Small intestine (tissue), 7 donors: ENCODE measurements at regions not wholly inside any gene's neighbourhood (a gene's known extent, or its start where the extent isn't known, plus 50 kb on each side); places are given as distances from the start of the nearest gene placed in this dataset.
A peak's percentile ranks its signal among the peaks of the same experiment; 100 is the strongest.
"Not testable (repeated sequence)": the region's sequence is repeated elsewhere in the genome, so short reads cannot be mapped to it uniquely, and the experiment has no call there.

Experiments used
- DNase-seq, 2 donors: peaks; one replicate each; pipeline versions ENCODE4 v3.0.0 to v3.0.0-alpha.2; 2013
- FAIRE-seq: peaks from 2 replicates; lab custom pipeline; 2012; peaks lifted over from hg19 to GRCh38; lab: Jason Lieb, UNC
- H3K27ac ChIP-seq, 3 donors: one replicate each; pipeline ENCODE4 v1.5.1; 2013; ENCODE audit warnings: low read length in 2 of 3, mild to moderate bottlenecking in 2 of 3, control low read depth in 1 of 3, inconsistent platforms in 1 of 3, low read depth in 1 of 3, moderate library complexity in 1 of 3
- H3K27me3 ChIP-seq, 3 donors: one replicate each; pipeline ENCODE4 v1.6.1; 2013; ENCODE audit warnings: low read length in 3 of 3, inconsistent platforms in 1 of 3; ENCODE audit not compliant: control insufficient read depth in 3 of 3, insufficient read depth in 3 of 3
- H3K36me3 ChIP-seq, 3 donors: one replicate each; pipeline ENCODE4 v1.6.1; 2013; ENCODE audit warnings: low read length in 3 of 3, inconsistent platforms in 1 of 3, low read depth in 1 of 3, mild to moderate bottlenecking in 1 of 3, moderate library complexity in 1 of 3; ENCODE audit not compliant: control insufficient read depth in 3 of 3, insufficient read depth in 2 of 3
- H3K4me1 ChIP-seq, 3 donors: one replicate each; pipeline ENCODE4 v1.6.1; 2013; ENCODE audit warnings: low read length in 2 of 3, inconsistent platforms in 1 of 3, low read depth in 1 of 3, mild to moderate bottlenecking in 1 of 3, moderate library complexity in 1 of 3; ENCODE audit not compliant: control insufficient read depth in 3 of 3, insufficient read depth in 2 of 3
- H3K4me3 ChIP-seq, 3 donors: one replicate each; pipeline ENCODE4 v1.5.1; 2013; ENCODE audit warnings: low read length in 3 of 3, control low read depth in 1 of 3, inconsistent platforms in 1 of 3, low read depth in 1 of 3, mild to moderate bottlenecking in 1 of 3, moderate library complexity in 1 of 3
- H3K9me3 ChIP-seq, 2 donors: one replicate each; pipeline ENCODE4 v1.6.1; 2013; ENCODE audit warnings: low read depth in 1 of 2, low read length in 1 of 2; ENCODE audit not compliant: control insufficient read depth in 2 of 2, insufficient read depth in 1 of 2
- WGBS, 3 donors: extraction: QIAGEN DNeasy Blood & Tissue Kit; methylation state at CpG; one replicate each; pipeline ENCODE4 v1.1.7; 2013; 5-methylcytosine and 5-hydroxymethylcytosine counted together
- donor health status: healthy with polysubstance abuse.
- donor health status: control.
- donor health status: control.
- donor health status: Bipolar disorder and iron deficiency.
- donor health status: healthy.

DNA sequence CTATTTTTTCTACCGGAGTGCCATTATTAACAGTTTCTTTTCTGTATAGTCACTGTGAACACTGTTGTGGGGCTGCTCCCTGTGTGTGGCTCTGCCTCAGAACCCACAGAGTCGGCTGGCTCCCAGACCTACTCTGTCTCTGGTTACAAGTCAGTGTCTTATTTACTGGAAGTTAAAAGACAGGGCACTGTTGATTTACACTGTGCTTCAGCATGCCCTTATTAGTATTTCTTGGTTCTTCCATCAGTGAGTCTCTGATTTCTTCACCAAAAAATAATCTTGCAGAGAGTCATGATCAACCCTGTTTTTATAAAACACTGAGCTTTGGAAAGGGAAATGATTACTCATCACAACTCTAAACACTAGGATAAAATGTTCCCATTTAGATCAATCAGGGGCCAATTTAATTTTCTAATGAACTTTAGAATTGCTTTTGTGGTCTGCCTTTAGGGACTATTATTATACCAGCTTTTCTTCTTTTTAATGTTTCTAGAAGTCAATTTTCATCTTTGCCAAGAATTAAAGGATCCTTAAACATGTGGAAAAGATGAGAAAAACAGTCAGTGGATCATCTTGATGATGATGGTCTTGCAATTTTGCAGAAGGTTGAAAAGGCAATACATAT lies 92.6 kb downstream of the UTRN start:
- no peak for DNase-seq
- 48 to 77% (median 70%) methylated on average over 2 of the region's 2 CpGs for WGBS, 3 donors
- no peaks in the 10 kb centered on the region for H3K27me3 ChIP-seq
- no peak overlapping the region for H3K4me3 ChIP-seq
- FAIRE-seq = no peak
- peaks cover 0 to 3% (median 0%) of the 10 kb centered on the region in 3 donors for H3K36me3 ChIP-seq
- H3K27ac ChIP-seq = peak overlapping the region in 1 of 3 donors; percentile 65
- peaks cover 2 to 16% (median 6%) of the 10 kb centered on the region in 3 donors for H3K4me1 ChIP-seq
- peaks cover 0 to 15% of the 10 kb centered on the region in 2 donors for H3K9me3 ChIP-seq

DNA sequence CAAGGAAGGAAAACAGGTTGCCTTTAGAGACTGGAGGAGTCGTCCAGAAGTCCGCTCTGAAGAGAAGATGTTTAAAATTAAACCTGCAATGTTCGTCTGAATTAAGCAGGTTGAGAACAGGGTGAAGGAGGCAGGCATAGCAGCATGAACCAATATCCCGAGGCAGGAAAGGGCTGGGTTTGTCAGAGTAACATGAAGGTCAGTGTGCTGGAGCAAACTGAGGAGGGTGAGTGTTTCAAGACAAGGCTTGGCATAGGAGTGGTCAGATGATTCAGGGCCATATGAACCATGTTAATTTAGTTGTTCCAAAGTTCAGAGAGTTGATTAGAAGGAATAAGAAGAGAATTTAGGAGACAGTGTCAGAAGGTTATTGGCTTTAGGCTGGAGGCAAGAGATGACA lies 93.3 kb downstream of the UTRN start:
- DNase-seq (peak in 1 of 2 donors; percentile 64), FAIRE-seq (no peak)
- no peak overlapping the region for H3K4me3 ChIP-seq
- H3K9me3 ChIP-seq = peaks cover 0 to 15% of the 10 kb centered on the region in 2 donors
- H3K4me1 ChIP-seq = peaks cover 2 to 16% (median 6%) of the 10 kb centered on the region in 3 donors
- no peaks in the 10 kb centered on the region for H3K27me3 ChIP-seq
- 36 to 57% (median 56%) methylated on average over 4 of the region's 4 CpGs for WGBS, 3 donors
- peaks cover 0 to 3% (median 0%) of the 10 kb centered on the region in 3 donors for H3K36me3 ChIP-seq
- peak overlapping the region in 1 of 3 donors; percentile 22 for H3K27ac ChIP-seq

DNA sequence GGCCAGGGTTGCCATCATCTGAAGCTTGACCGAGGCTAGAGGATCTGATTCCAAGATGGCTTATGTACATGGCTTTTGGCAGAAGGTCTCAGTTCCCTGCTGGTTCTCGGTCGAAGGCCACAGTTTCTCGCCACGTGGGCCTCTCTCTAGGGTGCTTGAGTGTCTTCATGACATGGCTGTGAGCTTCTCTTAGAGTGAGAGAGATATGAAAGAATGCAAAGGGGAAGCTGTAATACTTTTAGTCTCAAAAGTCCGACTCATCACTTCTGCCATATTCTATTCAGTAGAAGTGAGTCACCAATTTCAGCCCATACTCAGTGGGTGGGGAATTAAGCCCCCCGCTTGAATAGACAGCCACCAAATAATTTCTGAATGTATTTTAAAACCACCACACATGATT lies 94.2 kb downstream of the UTRN start:
- Histone ChIP-seq H3K4me1 (peaks cover 2 to 16% (median 6%) of the 10 kb centered on the region in 3 donors), H3K4me3 (no peak overlapping the region), H3K36me3 (peaks cover 0 to 3% (median 0%) of the 10 kb centered on the region in 3 donors), H3K27ac (peak overlapping the region in 1 of 3 donors; percentile 8), H3K9me3 (peaks cover 0 to 15% of the 10 kb centered on the region in 2 donors), H3K27me3 (no peaks in the 10 kb centered on the region)
- no peak for DNase-seq
- no peak for FAIRE-seq
- 75 to 94% (median 90%) methylated on average over 7 of the region's 7 CpGs for WGBS, 3 donors

DNA sequence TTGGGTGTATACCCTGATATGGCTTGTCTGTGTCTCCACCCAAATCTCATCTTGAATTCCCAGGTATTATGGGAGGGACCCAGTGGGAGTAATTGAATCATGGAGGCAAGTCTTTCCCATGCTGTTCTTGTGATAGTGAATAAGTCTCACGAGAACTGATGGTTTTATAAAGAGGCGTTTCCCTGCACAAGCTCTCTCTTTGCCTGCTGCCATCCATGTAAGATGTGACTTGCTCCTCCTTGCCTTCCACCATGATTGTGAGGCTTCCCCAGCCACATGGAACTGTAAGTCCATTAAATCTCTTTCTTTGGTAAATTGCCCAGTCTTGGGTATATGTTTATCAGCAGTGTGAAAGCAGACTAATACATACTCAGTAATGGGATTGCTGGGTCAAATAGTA lies 96.4 kb downstream of the UTRN start:
- WGBS, 3 donors = 91 to 98% (median 96%) methylated on average over 2 of the region's 2 CpGs
- not testable (repeated sequence) for H3K27me3 ChIP-seq, FAIRE-seq, H3K27ac ChIP-seq, H3K4me1 ChIP-seq, H3K4me3 ChIP-seq, H3K36me3 ChIP-seq, DNase-seq
- peaks cover 0 to 15% of the 10 kb centered on the region in 2 donors for H3K9me3 ChIP-seq

DNA sequence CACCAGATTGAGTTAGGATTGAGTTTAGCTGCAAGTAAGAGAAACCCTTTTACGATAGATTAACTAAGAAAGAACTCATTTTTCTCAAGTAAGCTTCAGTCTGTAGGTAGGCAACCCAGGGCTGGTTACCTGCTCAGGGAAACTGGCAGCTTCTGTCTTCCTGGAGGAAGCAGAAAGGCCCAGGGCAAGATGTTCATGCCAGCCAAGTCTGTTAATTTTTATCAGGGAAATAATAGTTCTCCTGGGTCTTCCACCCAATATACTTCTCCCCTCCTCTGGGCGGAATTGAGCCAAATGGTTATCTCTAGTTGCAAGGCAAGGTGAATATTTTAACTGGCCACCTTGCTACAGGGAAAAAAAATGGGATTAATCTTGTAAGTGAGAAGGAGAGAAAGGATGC lies 98.2 kb downstream of the UTRN start:
- H3K4me3 ChIP-seq = no peak overlapping the region
- 87 to 97% (median 96%) methylated on average over 2 of the region's 2 CpGs for WGBS, 3 donors
- H3K4me1 ChIP-seq = peaks cover 0 to 9% (median 0%) of the 10 kb centered on the region in 3 donors
- no peak overlapping the region for H3K27ac ChIP-seq
- H3K9me3 ChIP-seq = peaks cover 0 to 15% of the 10 kb centered on the region in 2 donors
- H3K27me3 ChIP-seq = no peaks in the 10 kb centered on the region
- H3K36me3 ChIP-seq = no peaks in the 10 kb centered on the region
- FAIRE-seq (no peak), DNase-seq (no peak)

DNA sequence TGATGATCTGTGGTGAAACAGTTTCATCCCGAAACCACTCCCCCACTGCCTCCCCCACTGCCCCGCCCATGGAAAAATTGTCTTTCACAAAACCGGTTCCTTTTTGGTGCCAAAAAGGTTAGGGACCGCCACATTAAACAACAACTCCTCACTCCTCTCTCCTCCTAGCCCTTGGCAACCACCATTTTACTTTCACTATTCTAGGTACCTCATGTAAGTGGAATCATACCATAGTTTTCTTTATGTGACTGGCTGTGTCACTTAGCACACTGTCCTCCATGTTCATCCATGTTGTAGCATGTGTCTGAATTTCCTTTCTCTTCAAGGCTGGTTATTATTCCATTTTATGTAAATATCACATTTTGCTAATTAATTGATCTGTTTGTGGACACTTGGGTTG lies 99.3 kb downstream of the UTRN start:
- DNase-seq (no peak), FAIRE-seq (no peak)
- H3K27ac ChIP-seq = no peak overlapping the region
- H3K9me3 ChIP-seq = peaks cover 0 to 15% of the 10 kb centered on the region in 2 donors
- peaks cover 0 to 3% (median 0%) of the 10 kb centered on the region in 3 donors for H3K4me1 ChIP-seq
- H3K36me3 ChIP-seq = peaks cover 0 to 2% (median 0%) of the 10 kb centered on the region in 3 donors
- no peak overlapping the region for H3K4me3 ChIP-seq
- no peaks in the 10 kb centered on the region for H3K27me3 ChIP-seq
- WGBS, 3 donors = 91 to 96% (median 95%) methylated on average over 4 of the region's 4 CpGs

DNA sequence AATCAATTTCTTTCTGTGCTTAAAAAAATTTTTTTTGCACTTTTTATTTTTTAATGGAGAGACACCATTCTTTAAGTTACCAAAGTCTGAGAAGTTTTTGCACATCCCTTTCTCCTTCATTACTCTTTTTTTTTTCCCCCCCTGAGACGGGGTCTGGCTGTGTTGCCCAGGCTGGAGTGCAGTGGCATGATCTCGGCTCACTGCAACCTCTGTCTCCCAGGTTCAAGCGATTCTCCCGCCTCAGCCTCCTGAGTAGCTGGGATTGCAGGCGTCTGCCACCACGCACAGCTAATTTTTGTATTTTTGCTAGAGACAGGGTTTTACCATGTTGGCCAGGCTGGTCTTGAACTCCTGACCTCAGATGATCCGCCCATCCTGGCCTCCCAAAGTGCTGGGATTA lies 104.3 kb downstream of the UTRN start:
- H3K4me3 ChIP-seq, H3K27me3 ChIP-seq, FAIRE-seq, H3K9me3 ChIP-seq, DNase-seq, H3K27ac ChIP-seq, H3K4me1 ChIP-seq, H3K36me3 ChIP-seq: not testable (repeated sequence)
- 97 to 99% (median 98%) methylated on average over 7 of the region's 7 CpGs for WGBS, 3 donors

DNA sequence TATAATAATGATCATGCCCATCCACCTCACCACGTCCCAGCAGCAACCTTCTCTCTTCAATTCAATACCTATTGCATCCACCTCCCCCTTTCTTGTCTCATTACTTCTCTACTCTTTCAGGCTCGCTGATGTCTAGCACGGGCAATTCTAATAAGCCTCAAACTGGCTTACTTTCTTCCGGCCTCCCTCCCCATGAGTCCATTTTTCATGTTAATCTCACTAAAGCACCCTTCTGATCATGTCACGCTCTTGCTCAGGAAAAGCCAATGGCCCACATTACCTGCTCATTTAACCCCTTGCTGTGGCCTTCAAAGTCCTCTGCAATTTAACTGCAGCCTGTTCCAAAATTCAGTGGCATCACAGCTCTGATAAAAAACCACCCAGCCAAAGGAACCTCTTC lies 105.1 kb downstream of the UTRN start:
- Histone ChIP-seq H3K27ac (no peak overlapping the region), H3K36me3 (peaks cover 0 to 2% (median 0%) of the 10 kb centered on the region in 3 donors), H3K27me3 (no peaks in the 10 kb centered on the region), H3K4me1 (no peaks in the 10 kb centered on the region), H3K9me3 (no peaks in the 10 kb centered on the region), H3K4me3 (no peak overlapping the region)
- WGBS, 3 donors = 92 to 97% (median 94%) methylated on average over 5 of the region's 5 CpGs
- FAIRE-seq = no peak
- no peak for DNase-seq

DNA sequence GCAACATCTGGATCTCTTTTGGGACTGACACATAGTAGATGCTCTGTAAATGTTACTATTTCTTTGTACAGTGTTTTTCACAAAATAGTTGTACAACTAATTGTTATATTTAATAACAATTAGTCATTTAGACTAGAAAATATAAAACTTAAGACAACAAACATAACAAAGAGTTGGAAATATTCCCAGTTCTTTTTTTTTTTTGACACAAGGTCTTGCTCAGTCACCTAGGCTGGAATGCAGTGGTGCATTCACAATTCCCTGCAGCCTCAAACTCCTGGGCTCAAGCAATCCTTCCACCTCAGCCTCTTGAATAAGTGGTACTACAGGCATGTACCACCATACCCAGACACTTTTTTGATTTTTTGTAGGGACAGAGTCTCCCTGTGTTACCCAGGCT lies 105.8 kb downstream of the UTRN start:
- H3K9me3 ChIP-seq = no peaks in the 10 kb centered on the region
- DNase-seq = no peak
- no peaks in the 10 kb centered on the region for H3K4me1 ChIP-seq
- no peak for FAIRE-seq
- no peak overlapping the region for H3K4me3 ChIP-seq
- H3K27me3 ChIP-seq = no peaks in the 10 kb centered on the region
- H3K36me3 ChIP-seq = peaks cover 0 to 2% (median 0%) of the 10 kb centered on the region in 3 donors
- no peak overlapping the region for H3K27ac ChIP-seq
